Spleen (tissue), 7 donors: ENCODE measurements at regions not wholly inside any gene's neighbourhood (a gene's known extent, or its start where the extent isn't known, plus 50 kb on each side); places are given as distances from the start of the nearest gene placed in this dataset.

Source experiments
- CTCF ChIP-seq, 11 experiments: fragments of 200-600 bp in 7 of 11; fragments of 450-650 bp in 4 of 11; sonication (generic) in 4 of 11; IDR thresholded peaks in 8 of 11; conservative IDR thresholded peaks in 3 of 11; 1 replicate in 7 of 11; 2 replicates in 4 of 11; pipeline versions ENCODE4 v1.4.0 to v1.8.0; 2016 to 2021; ENCODE audit warnings: antibody characterized with exemption in 11 of 11, inconsistent platforms in 4 of 11, mild to moderate bottlenecking in 1 of 11
- POLR2A ChIP-seq, 3 donors: fragments of 450-650 bp; IDR thresholded peaks; one replicate each; pipeline ENCODE4 v1.5.1; 2017; ENCODE audit warnings: antibody characterized with exemption in 3 of 3, mild to moderate bottlenecking in 1 of 3
- donor health status: DM: no; HTN: no; CAD: no; lungs with moderate emphysema.
- donor health status: DM: no; HTN: no; CAD: no.
- donor health status: DM: no; HTN: no; CAD: no.

- no peak for TF ChIP-seq POLR2A (IDR thresholded peaks at IDR 0.05)
- no peak for TF ChIP-seq CTCF (IDR thresholded peaks at IDR 0.05 in 8 of 11, conservative IDR thresholded peaks at IDR 0.05 in 3 of 11)
These were observed 534.1 kb upstream of the GALNTL6 start for GRCh38 chr4:171279131-171279530.
